IMR-90 (cell line): ENCODE measurements at regions not wholly inside any gene's neighbourhood (a gene's known extent, or its start where the extent isn't known, plus 50 kb on each side); places are given as distances from the start of the nearest gene placed in this dataset.

Experiments
- ATAC-seq: fragments of 200-7000 bp; cut with Tn5 transposase; 2 replicates; pipeline ENCODE4 v1.9.1; 2020; ENCODE audit warnings: low read depth, mild to moderate bottlenecking, moderate library complexity
- BruUV-seq: library from RNA; stranded (reverse); fragments of 400-500 nt; replicated peaks from 2 replicates; lab custom pipeline; 2021; lab: Mats Ljungman, UMichigan
- CTCF ChIA-PET: fragments of 300-600 bp; formaldehyde crosslinking; extraction: SDS; loops from one replicate; lab custom pipeline; 2021; ENCODE audit warnings: antibody characterized with exemption; lab: Yijun Ruan, JAX
- POLR2A ChIA-PET: fragments of 300-600 bp; sonication (Branson Sonifier 250); formaldehyde crosslinking; loops from one replicate; lab custom pipeline; 2022; ENCODE audit warnings: antibody characterized with exemption; ENCODE audit not compliant: unreplicated experiment; lab: Charles Lee
- DNase-seq: peaks from one replicate; pipeline ENCODE4 v3.0.0; 2013
- H2AFZ ChIP-seq: replicated peaks from 2 replicates; pipeline ENCODE3; 2013; ENCODE audit warnings: low read length, mild to moderate bottlenecking; ENCODE audit not compliant: poor library complexity
- H2AK5ac ChIP-seq: 2 replicates; pipeline ENCODE4 v1.6.1; 2013; ENCODE audit warnings: low read depth, low read length, inconsistent platforms
- H2AK9ac ChIP-seq: replicated peaks from 2 replicates; pipeline ENCODE3; 2013; ENCODE audit warnings: mild to moderate bottlenecking, low read depth, low read length, moderate library complexity; ENCODE audit not compliant: poor library complexity
- H2BK120ac ChIP-seq: 2 replicates; pipeline ENCODE4 v1.6.1; 2013; ENCODE audit warnings: low read depth, low read length, inconsistent platforms
- H2BK15ac ChIP-seq: 3 replicates; pipeline ENCODE4 v1.6.1; 2013; ENCODE audit warnings: low read depth, low read length, inconsistent platforms
- H2BK20ac ChIP-seq: 2 replicates; pipeline ENCODE4 v1.6.1; 2013; ENCODE audit warnings: low read depth, mild to moderate bottlenecking, inconsistent platforms, low read length, moderate library complexity
- H2BK5ac ChIP-seq: 2 replicates; pipeline ENCODE4 v1.6.1; 2013; ENCODE audit warnings: mild to moderate bottlenecking, low read depth, low read length, inconsistent platforms; ENCODE audit not compliant: poor library complexity, severe bottlenecking
- H3K14ac ChIP-seq: replicated peaks from 2 replicates; pipeline ENCODE4 v1.6.1; 2013; ENCODE audit warnings: low read depth, low read length, inconsistent platforms
- H3K18ac ChIP-seq: 2 replicates; pipeline ENCODE4 v1.6.1; 2013; ENCODE audit warnings: low read depth, low read length, control low read depth
- H3K23ac ChIP-seq: 2 replicates; pipeline ENCODE4 v1.6.1; 2013; ENCODE audit warnings: low read depth, low read length, inconsistent platforms
- H3K27ac ChIP-seq: 2 replicates; pipeline ENCODE4 v1.5.1; 2013; ENCODE audit warnings: mild to moderate bottlenecking, control low read depth, low read length; ENCODE audit not compliant: insufficient read depth
- H3K27me3 ChIP-seq: 2 replicates; pipeline ENCODE4 v1.6.1; 2013; ENCODE audit warnings: low read length; ENCODE audit not compliant: control insufficient read depth, insufficient read depth
- H3K36me3 ChIP-seq: 2 replicates; pipeline ENCODE4 v1.6.1; 2013; ENCODE audit warnings: low read length, mixed read lengths; ENCODE audit not compliant: control insufficient read depth, insufficient read depth
- H3K4ac ChIP-seq: 2 replicates; pipeline ENCODE4 v1.6.1; 2013; ENCODE audit warnings: low read depth, low read length, inconsistent platforms
- H3K4me1 ChIP-seq: 2 replicates; pipeline ENCODE4 v1.6.1; 2013; ENCODE audit warnings: low read length, mixed read lengths; ENCODE audit not compliant: control insufficient read depth, insufficient read depth
- H3K4me2 ChIP-seq: 2 replicates; pipeline ENCODE4 v1.6.1; 2013; ENCODE audit warnings: low read depth, mild to moderate bottlenecking, control low read depth, low read length, moderate library complexity
- H3K4me3 ChIP-seq: 2 replicates; pipeline ENCODE4 v1.5.1; 2013; ENCODE audit warnings: low read depth, mild to moderate bottlenecking, control low read depth, low read length, moderate library complexity; ENCODE audit not compliant: insufficient read depth
- H3K56ac ChIP-seq: 2 replicates; pipeline ENCODE4 v1.6.1; 2013; ENCODE audit warnings: low read length, inconsistent platforms; ENCODE audit not compliant: insufficient read depth; ENCODE audit errors: extremely low read depth
- H3K79me1 ChIP-seq, 2 experiments: 2 replicates each; pipeline ENCODE4 v1.6.1; 2013; ENCODE audit warnings: low read length in 2 of 2, inconsistent platforms in 1 of 2, low read depth in 1 of 2
- H3K9ac ChIP-seq: 2 replicates; pipeline ENCODE4 v1.6.1; 2013; ENCODE audit warnings: low read depth, low read length, control low read depth
- H3K9me1 ChIP-seq: 2 replicates; pipeline ENCODE4 v1.6.1; 2013; ENCODE audit warnings: low read length, inconsistent platforms; ENCODE audit not compliant: insufficient read depth
- H3K9me3 ChIP-seq: 2 replicates; pipeline ENCODE4 v1.6.1; 2013; ENCODE audit warnings: low read length; ENCODE audit not compliant: control insufficient read depth, insufficient read depth
- H4K20me1 ChIP-seq: 2 replicates; pipeline ENCODE4 v1.6.1; 2013; ENCODE audit warnings: low read length, inconsistent platforms; ENCODE audit not compliant: insufficient read depth
- H4K5ac ChIP-seq: 2 replicates; pipeline ENCODE4 v1.6.1; 2013; ENCODE audit warnings: mild to moderate bottlenecking, low read depth, low read length, control low read depth
- H4K8ac ChIP-seq, 2 experiments: 2 replicates each; pipeline ENCODE4 v1.6.1; 2013; ENCODE audit warnings: low read depth in 2 of 2, low read length in 2 of 2, control low read depth in 1 of 2, inconsistent platforms in 1 of 2
- H4K91ac ChIP-seq: 2 replicates; pipeline ENCODE4 v1.6.1; 2013; ENCODE audit warnings: low read depth, low read length, inconsistent platforms; ENCODE audit not compliant: insufficient read depth
- BHLHE40 ChIP-seq: fragments of 150-350 bp; IDR thresholded peaks from 2 replicates; pipeline ENCODE4 v1.6.1; 2016; ENCODE audit warnings: mild to moderate bottlenecking, low read depth, low read length
- CEBPB ChIP-seq: IDR thresholded peaks from 2 replicates; pipeline ENCODE4 v1.6.1; 2012; ENCODE audit warnings: low read depth, low read length, improper control_type of control experiment
- CHD1 ChIP-seq: IDR thresholded peaks from 2 replicates; pipeline ENCODE4 v1.6.1; 2012; ENCODE audit warnings: low read depth, low read length, improper control_type of control experiment
- FOS ChIP-seq: fragments of 150-350 bp; IDR thresholded peaks from 2 replicates; pipeline ENCODE4 v1.6.1; 2016; ENCODE audit warnings: low read depth, low read length
- MAFK ChIP-seq: IDR thresholded peaks from 2 replicates; pipeline ENCODE4 v1.6.1; 2012; ENCODE audit warnings: low read depth, low read length, improper control_type of control experiment
- MAZ ChIP-seq: IDR thresholded peaks from 2 replicates; pipeline ENCODE4 v1.6.1; 2012; ENCODE audit warnings: low read depth, mild to moderate bottlenecking, low read length, improper control_type of control experiment, moderate library complexity, borderline replicate concordance
- MXI1 ChIP-seq: IDR thresholded peaks from 2 replicates; pipeline ENCODE4 v1.6.1; 2012; ENCODE audit warnings: low read depth, mild to moderate bottlenecking, low read length, moderate library complexity, borderline replicate concordance
- NFE2L2 ChIP-seq: fragments of 150-350 bp; IDR thresholded peaks from 2 replicates; pipeline ENCODE4 v1.6.1; 2016; ENCODE audit warnings: low read depth, mild to moderate bottlenecking, low read length
- POLR2A ChIP-seq: IDR thresholded peaks from 2 replicates; pipeline ENCODE4 v1.6.1; 2012; ENCODE audit warnings: mild to moderate bottlenecking, low read depth, low read length
- RAD21 ChIP-seq: IDR thresholded peaks from 2 replicates; pipeline ENCODE4 v1.6.1; 2012; ENCODE audit warnings: low read length, improper control_type of control experiment
- RCOR1 ChIP-seq: IDR thresholded peaks from 2 replicates; pipeline ENCODE4 v1.6.1; 2012; ENCODE audit warnings: mild to moderate bottlenecking, low read length, improper control_type of control experiment; ENCODE audit not compliant: insufficient replicate concordance
- RFX5 ChIP-seq: IDR thresholded peaks from 2 replicates; pipeline ENCODE4 v1.8.0; 2012; ENCODE audit warnings: low read depth, mild to moderate bottlenecking, low read length, moderate library complexity
- SMC3 ChIP-seq: fragments of 150-350 bp; IDR thresholded peaks from 2 replicates; pipeline ENCODE4 v1.6.1; 2016; ENCODE audit warnings: low read depth, mild to moderate bottlenecking, antibody characterized with exemption, low read length, moderate library complexity
- WGBS, 2 experiments: methylation state at CpG; one replicate each; pipeline versions ENCODE4 v1.1.5 to v1.1.7; 2013; ENCODE audit warnings: missing lambda C conversion rate in 2 of 2; ENCODE audit not compliant: insufficient read length in 1 of 2; ENCODE audit errors: extremely low coverage in 2 of 2; 5-methylcytosine and 5-hydroxymethylcytosine counted together
- dilution Hi-C: fragments of 300-500 bp; cut with HindIII; formaldehyde crosslinking; loops from one replicate; pipeline ENCODE4 v1.14.3; 2018; ENCODE audit warnings: low sequenced_read_pairs; ENCODE audit not compliant: unreplicated experiment
- in situ Hi-C: fragments of 300-500 bp; cut with MboI; formaldehyde crosslinking; loops from 3 replicates; pipeline ENCODE4 v1.14.3; 2019; ENCODE audit warnings: low sequenced_read_pairs, inconsistent platforms, mixed read lengths
- intact Hi-C: fragments of 100-400 bp; cut with micrococcal nuclease; formaldehyde crosslinking; loops from 2 replicates; pipeline ENCODE4 v1.10.0; 2022
- TF ChIP-seq, protein P1 (sequence below): fragments of 150-350 bp; IDR thresholded peaks from 2 replicates; pipeline ENCODE4 v1.6.1; 2017; ENCODE audit warnings: mild to moderate bottlenecking, antibody characterized with exemption, low read length, low read depth
- TF ChIP-seq, protein P2 (sequence below): fragments of 150-350 bp; IDR thresholded peaks from 2 replicates; pipeline ENCODE4 v1.6.1; 2016; ENCODE audit warnings: low read depth, mild to moderate bottlenecking, low read length, moderate library complexity, borderline replicate concordance
- TF ChIP-seq, protein P3 (sequence below): conservative IDR thresholded peaks from 2 replicates; pipeline ENCODE4 v1.5.1; 2012; ENCODE audit warnings: mild to moderate bottlenecking, low read depth, low read length, improper control_type of control experiment

DNA sequence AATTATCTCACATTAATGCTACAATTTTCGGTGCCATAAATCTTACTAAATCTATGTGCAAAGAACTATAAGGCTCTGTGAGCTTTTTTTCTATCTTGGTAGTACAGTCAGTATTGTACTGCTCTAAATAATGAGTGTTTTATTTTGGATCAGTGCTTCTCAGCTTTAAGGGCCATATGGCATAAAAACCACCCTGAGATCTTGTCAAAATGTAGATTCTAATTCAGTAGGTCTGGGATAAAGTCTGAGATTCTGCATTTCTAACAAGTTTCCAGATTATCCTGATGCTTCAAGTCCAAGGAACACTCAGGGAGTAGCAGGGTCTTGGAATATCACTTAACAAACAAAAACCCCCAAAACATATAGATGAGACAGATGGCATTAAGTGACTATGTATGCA, 486.5 kb downstream of the GRXCR1 start:
- ChIA-PET POLR2A (no interaction called here), CTCF (no interaction called here)
- Histone ChIP-seq H2AK9ac (no peak overlapping the region), H4K20me1 (no peaks in the 10 kb centered on the region), H4K91ac (no peak overlapping the region), H3K4me3 (no peak overlapping the region), H3K79me1 (no peaks in the 10 kb centered on the region), H3K4me1 (no peaks in the 10 kb centered on the region), H3K23ac (no peak overlapping the region), H2AK5ac (no peak overlapping the region), H3K56ac (no peak overlapping the region), H3K27me3 (no peaks in the 10 kb centered on the region), H3K14ac (no peak overlapping the region), H2BK5ac (no peak overlapping the region), H3K9me3 (no peaks in the 10 kb centered on the region), H3K9me1 (no peaks in the 10 kb centered on the region), H3K27ac (no peak overlapping the region), H4K8ac (no peak overlapping the region), H3K18ac (no peak overlapping the region), H4K5ac (no peak overlapping the region), H3K4me2 (no peak overlapping the region), H2BK120ac (no peak overlapping the region), H2AFZ (no peak overlapping the region), H3K9ac (no peak overlapping the region), H2BK15ac (no peak overlapping the region), H2BK20ac (no peak overlapping the region), H3K36me3 (no peaks in the 10 kb centered on the region), H3K4ac (no peak overlapping the region)
- DNase-seq (no peak), ATAC-seq (no peak)
- TF ChIP-seq CEBPB: no peak
- TF ChIP-seq POLR2A: no peak
- TF ChIP-seq SMC3: no peak
- TF ChIP-seq NFE2L2: no peak
- TF ChIP-seq MAFK: no peak
- no peak for TF ChIP-seq MAZ
- TF ChIP-seq, protein P1, sequence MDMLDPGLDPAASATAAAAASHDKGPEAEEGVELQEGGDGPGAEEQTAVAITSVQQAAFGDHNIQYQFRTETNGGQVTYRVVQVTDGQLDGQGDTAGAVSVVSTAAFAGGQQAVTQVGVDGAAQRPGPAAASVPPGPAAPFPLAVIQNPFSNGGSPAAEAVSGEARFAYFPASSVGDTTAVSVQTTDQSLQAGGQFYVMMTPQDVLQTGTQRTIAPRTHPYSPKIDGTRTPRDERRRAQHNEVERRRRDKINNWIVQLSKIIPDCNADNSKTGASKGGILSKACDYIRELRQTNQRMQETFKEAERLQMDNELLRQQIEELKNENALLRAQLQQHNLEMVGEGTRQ: no peak
- no peak for TF ChIP-seq BHLHE40
- TF ChIP-seq CHD1: no peak
- TF ChIP-seq RAD21: no peak
- TF ChIP-seq, protein P2, sequence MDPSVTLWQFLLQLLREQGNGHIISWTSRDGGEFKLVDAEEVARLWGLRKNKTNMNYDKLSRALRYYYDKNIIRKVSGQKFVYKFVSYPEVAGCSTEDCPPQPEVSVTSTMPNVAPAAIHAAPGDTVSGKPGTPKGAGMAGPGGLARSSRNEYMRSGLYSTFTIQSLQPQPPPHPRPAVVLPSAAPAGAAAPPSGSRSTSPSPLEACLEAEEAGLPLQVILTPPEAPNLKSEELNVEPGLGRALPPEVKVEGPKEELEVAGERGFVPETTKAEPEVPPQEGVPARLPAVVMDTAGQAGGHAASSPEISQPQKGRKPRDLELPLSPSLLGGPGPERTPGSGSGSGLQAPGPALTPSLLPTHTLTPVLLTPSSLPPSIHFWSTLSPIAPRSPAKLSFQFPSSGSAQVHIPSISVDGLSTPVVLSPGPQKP: no peak
- TF ChIP-seq MXI1: no peak
- TF ChIP-seq FOS: no peak
- TF ChIP-seq, protein P3, sequence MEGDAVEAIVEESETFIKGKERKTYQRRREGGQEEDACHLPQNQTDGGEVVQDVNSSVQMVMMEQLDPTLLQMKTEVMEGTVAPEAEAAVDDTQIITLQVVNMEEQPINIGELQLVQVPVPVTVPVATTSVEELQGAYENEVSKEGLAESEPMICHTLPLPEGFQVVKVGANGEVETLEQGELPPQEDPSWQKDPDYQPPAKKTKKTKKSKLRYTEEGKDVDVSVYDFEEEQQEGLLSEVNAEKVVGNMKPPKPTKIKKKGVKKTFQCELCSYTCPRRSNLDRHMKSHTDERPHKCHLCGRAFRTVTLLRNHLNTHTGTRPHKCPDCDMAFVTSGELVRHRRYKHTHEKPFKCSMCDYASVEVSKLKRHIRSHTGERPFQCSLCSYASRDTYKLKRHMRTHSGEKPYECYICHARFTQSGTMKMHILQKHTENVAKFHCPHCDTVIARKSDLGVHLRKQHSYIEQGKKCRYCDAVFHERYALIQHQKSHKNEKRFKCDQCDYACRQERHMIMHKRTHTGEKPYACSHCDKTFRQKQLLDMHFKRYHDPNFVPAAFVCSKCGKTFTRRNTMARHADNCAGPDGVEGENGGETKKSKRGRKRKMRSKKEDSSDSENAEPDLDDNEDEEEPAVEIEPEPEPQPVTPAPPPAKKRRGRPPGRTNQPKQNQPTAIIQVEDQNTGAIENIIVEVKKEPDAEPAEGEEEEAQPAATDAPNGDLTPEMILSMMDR: no peak
- TF ChIP-seq RCOR1: no peak
- TF ChIP-seq RFX5: no peak
- dilution Hi-C loops (no loop called here), intact Hi-C loops (no loop called here), in situ Hi-C loops (no loop called here)
- WGBS, 2 experiments: no CpG with 5 or more reads among the region's 1 CpG
- no TSS peak for BruUV-seq
